ENCODE measurements at regions not wholly inside any gene's neighbourhood (a gene's known extent, or its start where the extent isn't known, plus 50 kb on each side); places are given as distances from the start of the nearest gene placed in this dataset.

DNA sequence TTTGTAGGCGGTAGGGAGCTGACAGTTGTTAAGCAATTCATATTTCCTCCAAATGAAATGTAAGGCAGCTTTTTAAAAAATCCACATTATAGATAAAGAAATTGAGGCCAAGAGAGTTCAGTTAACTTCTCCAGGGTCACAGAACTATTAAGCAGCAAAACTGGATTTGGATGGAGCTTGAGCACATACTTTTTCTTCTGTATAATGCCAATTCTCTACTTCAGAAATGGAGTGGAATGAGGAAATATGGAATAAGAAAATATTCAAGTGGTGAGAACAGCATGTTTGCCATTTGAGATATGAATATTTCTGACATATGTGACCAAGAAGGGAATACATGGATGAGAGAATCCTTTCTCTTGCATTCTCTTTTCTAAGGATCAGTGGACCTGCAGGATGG, 233.1 kb downstream of the FOXG1 start:
- intact Hi-C loops (cut with micrococcal nuclease), result no loop called here
- WGBS (ENCODE audit: insufficient coverage), result no CpG with 5 or more reads among the region's 1 CpG
- no peaks in the 10 kb centered on the region for H3K27me3 Mint-ChIP-seq
- H2AFZ ChIP-seq (ENCODE audit: insufficient read depth, low read depth, low read length, poor library complexity, severe bottlenecking), result no peak overlapping the region
- H3K4me1 Mint-ChIP-seq, result no peaks in the 10 kb centered on the region
- H3K79me2 ChIP-seq (ENCODE audit: control insufficient read depth, insufficient read depth, low read length), result no peaks in the 10 kb centered on the region
- ATAC-seq (ENCODE audit: low read depth) (no peak), DNase-seq (no peak)
- no peaks in the 10 kb centered on the region for H3K4me1 ChIP-seq (ENCODE audit: control insufficient read depth in 2 of 2, insufficient read depth in 2 of 2, low read length in 2 of 2)
- no peak overlapping the region for H3K4me2 ChIP-seq (replicated peaks; ENCODE audit: low read depth, low read length, poor library complexity, severe bottlenecking)
- no peak overlapping the region for H3K9ac ChIP-seq (ENCODE audit: low read length)
- no peaks in the 10 kb centered on the region for H3K36me3 ChIP-seq (replicated peaks in 1 of 2; ENCODE audit: control extremely low read depth in 1 of 2, control insufficient read depth in 1 of 2, extremely low read depth in 1 of 2, insufficient read depth in 2 of 2, low read length in 1 of 2)
- TF ChIP-seq CTCF (IDR thresholded peaks at IDR 0.05) (no peak), EZH2 (IDR thresholded peaks at IDR 0.05; ENCODE audit: borderline replicate concordance, insufficient read depth, low read depth, low read length, poor library complexity, severe bottlenecking) (no peak)
- no peak overlapping the region for H3K4me3 Mint-ChIP-seq
- H3K27ac Mint-ChIP-seq, result no peak overlapping the region
- H4K20me1 ChIP-seq (ENCODE audit: control insufficient read depth, insufficient read depth, low read length, poor library complexity, severe bottlenecking), result no peaks in the 10 kb centered on the region
- POLR2A ChIA-PET, result no interaction called here
- H3K9me3 Mint-ChIP-seq (ENCODE audit: insufficient read depth), result no peaks in the 10 kb centered on the region
- CTCF ChIA-PET, result no interaction called here
- H3K4me3 ChIP-seq (ENCODE audit: control extremely low read depth in 1 of 5, extremely low read depth in 1 of 5, insufficient read depth in 1 of 5, low read depth in 2 of 5, low read length in 4 of 5), result no peak overlapping the region
- H3K27me3 ChIP-seq (replicated peaks in 1 of 4; ENCODE audit: control extremely low read depth in 1 of 4, control insufficient read depth in 3 of 4, insufficient read depth in 4 of 4, low read length in 3 of 4), result no peaks in the 10 kb centered on the region
- no peaks in the 10 kb centered on the region for H3K9me3 ChIP-seq (ENCODE audit: control extremely low read depth in 1 of 3, control insufficient read depth in 2 of 3, insufficient read depth in 1 of 3, low read length in 2 of 3)
- H3K27ac ChIP-seq (ENCODE audit: low read length in 2 of 2), result no peak overlapping the region

DNA sequence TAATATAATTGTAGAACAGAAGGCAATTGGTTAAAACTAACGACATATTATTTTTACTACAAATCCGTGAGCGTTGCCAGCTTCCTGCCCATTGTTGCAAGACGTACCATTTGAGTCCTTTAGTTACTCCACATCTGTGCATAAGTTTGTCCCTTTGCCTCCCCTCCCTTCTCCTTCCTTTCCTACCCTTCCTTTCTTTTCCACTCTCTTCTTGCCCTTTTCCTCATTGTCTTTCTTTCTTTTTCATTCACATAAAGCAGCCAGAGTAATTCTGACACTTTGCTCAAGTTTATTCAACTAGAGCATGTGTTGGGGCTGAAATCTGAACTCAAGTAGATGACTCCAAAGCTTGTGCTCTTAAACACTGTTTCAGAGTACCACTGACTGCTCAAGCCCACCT, 239.1 kb downstream of the FOXG1 start:
- Histone ChIP-seq H3K9ac (ENCODE audit: low read length) (no peak overlapping the region), H3K4me3 (ENCODE audit: control extremely low read depth in 1 of 5, extremely low read depth in 1 of 5, insufficient read depth in 1 of 5, low read depth in 2 of 5, low read length in 4 of 5) (no peak overlapping the region), H3K9me3 (ENCODE audit: control extremely low read depth in 1 of 3, control insufficient read depth in 2 of 3, insufficient read depth in 1 of 3, low read length in 2 of 3) (no peaks in the 10 kb centered on the region), H3K36me3 (replicated peaks in 1 of 2; ENCODE audit: control extremely low read depth in 1 of 2, control insufficient read depth in 1 of 2, extremely low read depth in 1 of 2, insufficient read depth in 2 of 2, low read length in 1 of 2) (no peaks in the 10 kb centered on the region), H3K79me2 (ENCODE audit: control insufficient read depth, insufficient read depth, low read length) (no peaks in the 10 kb centered on the region), H3K27ac (ENCODE audit: low read length in 2 of 2) (no peak overlapping the region), H2AFZ (ENCODE audit: insufficient read depth, low read depth, low read length, poor library complexity, severe bottlenecking) (no peak overlapping the region), H4K20me1 (ENCODE audit: control insufficient read depth, insufficient read depth, low read length, poor library complexity, severe bottlenecking) (no peaks in the 10 kb centered on the region), H3K27me3 (replicated peaks in 1 of 4; ENCODE audit: control extremely low read depth in 1 of 4, control insufficient read depth in 3 of 4, insufficient read depth in 4 of 4, low read length in 3 of 4) (no peaks in the 10 kb centered on the region), H3K4me2 (replicated peaks; ENCODE audit: low read depth, low read length, poor library complexity, severe bottlenecking) (no peak overlapping the region), H3K4me1 (ENCODE audit: control insufficient read depth in 2 of 2, insufficient read depth in 2 of 2, low read length in 2 of 2) (no peaks in the 10 kb centered on the region)
- H3K9me3 Mint-ChIP-seq (ENCODE audit: insufficient read depth), result no peaks in the 10 kb centered on the region
- DNase-seq, result no peak
- no peak overlapping the region for H3K4me3 Mint-ChIP-seq
- H3K27me3 Mint-ChIP-seq, result no peaks in the 10 kb centered on the region
- ChIA-PET POLR2A (no interaction called here), CTCF (no interaction called here)
- ATAC-seq (ENCODE audit: low read depth), result no peak
- intact Hi-C loops (cut with micrococcal nuclease), result no loop called here
- H3K27ac Mint-ChIP-seq, result no peak overlapping the region
- TF ChIP-seq EZH2 (IDR thresholded peaks at IDR 0.05; ENCODE audit: borderline replicate concordance, insufficient read depth, low read depth, low read length, poor library complexity, severe bottlenecking) (no peak), CTCF (IDR thresholded peaks at IDR 0.05) (no peak)
- 86% methylated on average over 4 of the region's 4 CpGs for WGBS (ENCODE audit: insufficient coverage)
- no peaks in the 10 kb centered on the region for H3K4me1 Mint-ChIP-seq

Data from B cell (primary cell).